A549 (cell line): ENCODE measurements at regions not wholly inside any gene's neighbourhood (a gene's known extent, or its start where the extent isn't known, plus 50 kb on each side); places are given as distances from the start of the nearest gene placed in this dataset.

Experiments used
- BCL3 ChIP-seq: fragments of >200 bp; sonication (Bioruptor Twin); formaldehyde crosslinking; IDR thresholded peaks from 3 replicates; pipeline ENCODE4 v1.6.1; 2016
- CBX2 ChIP-seq: fragments of 200-600 bp; sonication (generic); IDR thresholded peaks from 2 replicates; pipeline ENCODE4 v1.6.1; 2016; ENCODE audit warnings: low read depth, mild to moderate bottlenecking, borderline replicate concordance
- CTCF ChIP-seq: fragments of >200 bp; sonication (Bioruptor Twin); formaldehyde crosslinking; IDR thresholded peaks from 3 replicates; pipeline ENCODE4 v1.5.1; 2016
- EHMT2 ChIP-seq: fragments of 200-600 bp; sonication (generic); IDR thresholded peaks from 2 replicates; pipeline ENCODE4 v1.6.1; 2016; ENCODE audit warnings: antibody characterized with exemption, low read depth, mild to moderate bottlenecking, moderate library complexity
- FOSL2 ChIP-seq, 2 experiments: fragments of 450-650 bp in 1 of 2; fragments of >200 bp in 1 of 2; sonication (Bioruptor Twin) in 1 of 2; formaldehyde crosslinking; IDR thresholded peaks; 2 replicates each; pipeline versions ENCODE4 v1.5.0 to v1.6.1; 2016 to 2020; ENCODE audit warnings: mild to moderate bottlenecking in 1 of 2, moderate library complexity in 1 of 2
- HOXB5 ChIP-seq: fragments of 250-450 bp; sonication (Bioruptor Pico); IDR thresholded peaks from 2 replicates; pipeline ENCODE4 v1.5.0; 2020; ENCODE audit warnings: mild to moderate bottlenecking, moderate library complexity
- PBX3 ChIP-seq: IDR thresholded peaks from 2 replicates; pipeline ENCODE4 v1.6.1; 2012
- POLR2A ChIP-seq: IDR thresholded peaks from 2 replicates; pipeline ENCODE4 v1.6.1; 2012; ENCODE audit warnings: mild to moderate bottlenecking, low read length
- RAD21 ChIP-seq, 2 experiments: fragments of >200 bp in 1 of 2; sonication (Bioruptor Twin) in 1 of 2; formaldehyde crosslinking in 1 of 2; IDR thresholded peaks in 1 of 2; conservative IDR thresholded peaks in 1 of 2; 2 replicates in 1 of 2; 3 replicates in 1 of 2; pipeline ENCODE4 v1.6.1; 2012 to 2018; ENCODE audit warnings: inconsistent platforms in 1 of 2
- RARB ChIP-seq: fragments of 250-450 bp; sonication (Bioruptor Pico); IDR thresholded peaks from 2 replicates; pipeline ENCODE4 v1.8.0; 2021; ENCODE audit warnings: mild to moderate bottlenecking, moderate library complexity
- RFX5 ChIP-seq: fragments of 450-650 bp; IDR thresholded peaks from 2 replicates; pipeline ENCODE4 v1.7.1; 2014; ENCODE audit warnings: antibody characterized with exemption, mild to moderate bottlenecking, moderate library complexity

GRCh38 chr17:33525186-33525585, 232.1 kb upstream of the ASIC2 start:
- TF ChIP-seq PBX3 (no peak), RFX5 (no peak), POLR2A (no peak), CTCF (no peak), HOXB5 (CRISPR knock-in tag) (no peak), CBX2 (no peak), RAD21 (conservative IDR thresholded peaks at IDR 0.05 in 1 of 2, IDR thresholded peaks at IDR 0.05 in 1 of 2) (no peak), BCL3 (no peak), FOSL2 (IDR thresholded peaks at IDR 0.05) (no peak), FOSL2 (CRISPR knock-in tag; IDR thresholded peaks at IDR 0.05) (no peak), EHMT2 (no peak), RARB (CRISPR knock-in tag) (no peak)
